Testis (tissue), 2 donors: ENCODE measurements at regions not wholly inside any gene's neighbourhood (a gene's known extent, or its start where the extent isn't known, plus 50 kb on each side); places are given as distances from the start of the nearest gene placed in this dataset.

Source experiments
- DNase-seq: peaks from one replicate; pipeline ENCODE4 v3.0.0-alpha.2; 2019
- H3K27ac ChIP-seq, 2 donors: fragments of 200-600 bp; sonication (generic); one replicate each; pipeline ENCODE4 v1.5.1; 2019
- H3K27me3 ChIP-seq: fragments of 200-600 bp; sonication (generic); one replicate; pipeline ENCODE4 v1.5.1; 2019
- H3K36me3 ChIP-seq: fragments of 200-600 bp; sonication (generic); one replicate; pipeline ENCODE4 v1.5.1; 2017; ENCODE audit warnings: low read depth; ENCODE audit errors: missing control alignments
- H3K4me1 ChIP-seq: fragments of 200-600 bp; sonication (generic); one replicate; pipeline ENCODE4 v1.5.1; 2019
- H3K4me3 ChIP-seq, 2 donors: fragments of 200-600 bp; sonication (generic); one replicate each; pipeline ENCODE4 v1.5.1; 2017 to 2019
- H3K9me3 ChIP-seq: fragments of 200-600 bp; sonication (generic); one replicate; pipeline ENCODE4 v1.5.1; 2017
- POLR2A ChIP-seq: fragments of 450-650 bp; IDR thresholded peaks from one replicate; pipeline ENCODE4 v1.6.1; 2017; ENCODE audit warnings: antibody characterized with exemption, mild to moderate bottlenecking, moderate library complexity
- WGBS, 2 donors: methylation state at CpG; one replicate each; pipeline ENCODE4 v1.1.5; 2018; 5-methylcytosine and 5-hydroxymethylcytosine counted together
- intact Hi-C: fragments of 100-400 bp; cut with DNase I; formaldehyde crosslinking; loops from one replicate; pipeline ENCODE4 v1.15.1; 2023; ENCODE audit warnings: low total_unique reads
- TF ChIP-seq, protein P1 (sequence below), 3 experiments: fragments of 450-650 bp in 2 of 3; fragments of 200-600 bp in 1 of 3; sonication (generic) in 1 of 3; IDR thresholded peaks; one replicate each; pipeline ENCODE4 v1.5.1; 2016 to 2019; ENCODE audit warnings: antibody characterized with exemption in 3 of 3, mild to moderate bottlenecking in 2 of 3, moderate library complexity in 1 of 3

DNA sequence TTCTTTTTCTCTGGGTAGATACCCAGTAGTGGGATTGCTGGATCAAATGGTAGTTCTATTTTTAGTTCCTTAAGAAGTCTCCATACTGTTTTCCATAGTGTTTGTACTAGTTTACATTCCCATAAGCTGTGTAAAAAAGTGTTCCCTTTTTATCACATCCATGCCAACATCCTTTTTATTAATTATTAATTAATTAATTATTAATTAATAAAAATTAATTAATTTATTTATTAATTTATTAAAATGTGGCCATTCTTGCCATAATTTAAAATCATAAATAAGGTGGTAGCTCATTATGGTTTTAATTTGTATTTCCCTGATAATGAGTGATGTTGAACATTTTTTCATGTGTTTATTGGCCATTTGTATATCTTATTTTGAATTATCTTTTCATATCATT lies 173.9 kb upstream of the FOXN2 start:
- intact Hi-C loops = no loop called here
- H3K9me3 ChIP-seq = no peaks in the 10 kb centered on the region

DNA sequence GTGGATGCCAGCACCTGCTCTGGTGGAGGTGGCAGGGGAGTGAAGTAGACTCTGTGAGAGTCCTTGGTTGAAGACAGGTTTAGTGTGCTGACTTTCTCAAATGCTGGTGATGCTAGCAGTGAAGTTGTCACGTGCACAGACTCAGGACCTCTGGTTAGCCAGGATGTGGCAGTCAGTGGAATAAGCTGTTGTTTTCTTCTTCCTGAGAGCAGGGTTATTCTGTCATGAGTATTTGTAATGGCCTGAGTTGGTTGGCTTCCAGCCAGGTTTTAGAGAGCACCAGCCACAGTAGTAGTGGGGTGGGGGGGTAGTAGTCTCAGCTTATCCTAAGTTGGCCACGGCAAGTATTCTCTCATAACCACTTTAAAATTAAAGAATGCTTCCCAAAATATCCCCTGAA lies 169.7 kb upstream of the FOXN2 start:
- H3K4me3 ChIP-seq = no peak overlapping the region
- no peak overlapping the region for H3K27ac ChIP-seq
- H3K4me1 ChIP-seq = no peaks in the 10 kb centered on the region
- DNase-seq = no peak
- no peak for TF ChIP-seq POLR2A
- TF ChIP-seq, protein P1, sequence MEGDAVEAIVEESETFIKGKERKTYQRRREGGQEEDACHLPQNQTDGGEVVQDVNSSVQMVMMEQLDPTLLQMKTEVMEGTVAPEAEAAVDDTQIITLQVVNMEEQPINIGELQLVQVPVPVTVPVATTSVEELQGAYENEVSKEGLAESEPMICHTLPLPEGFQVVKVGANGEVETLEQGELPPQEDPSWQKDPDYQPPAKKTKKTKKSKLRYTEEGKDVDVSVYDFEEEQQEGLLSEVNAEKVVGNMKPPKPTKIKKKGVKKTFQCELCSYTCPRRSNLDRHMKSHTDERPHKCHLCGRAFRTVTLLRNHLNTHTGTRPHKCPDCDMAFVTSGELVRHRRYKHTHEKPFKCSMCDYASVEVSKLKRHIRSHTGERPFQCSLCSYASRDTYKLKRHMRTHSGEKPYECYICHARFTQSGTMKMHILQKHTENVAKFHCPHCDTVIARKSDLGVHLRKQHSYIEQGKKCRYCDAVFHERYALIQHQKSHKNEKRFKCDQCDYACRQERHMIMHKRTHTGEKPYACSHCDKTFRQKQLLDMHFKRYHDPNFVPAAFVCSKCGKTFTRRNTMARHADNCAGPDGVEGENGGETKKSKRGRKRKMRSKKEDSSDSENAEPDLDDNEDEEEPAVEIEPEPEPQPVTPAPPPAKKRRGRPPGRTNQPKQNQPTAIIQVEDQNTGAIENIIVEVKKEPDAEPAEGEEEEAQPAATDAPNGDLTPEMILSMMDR (IDR thresholded peaks at IDR 0.05) = no peak
- H3K36me3 ChIP-seq = no peaks in the 10 kb centered on the region
- WGBS, 2 donors = 38 to 100% methylated on average over 1 to 2 of the region's 2 CpGs
- no peaks in the 10 kb centered on the region for H3K9me3 ChIP-seq
- H3K27me3 ChIP-seq = no peaks in the 10 kb centered on the region
- intact Hi-C loops = no loop called here

More for the DNA sequence above, 173.9 kb upstream of the FOXN2 start:
- TF ChIP-seq, protein P1 (IDR thresholded peaks at IDR 0.05) = no peak
- no peak for TF ChIP-seq POLR2A
- DNase-seq = no peak
- Histone ChIP-seq H3K27me3 (no peaks in the 10 kb centered on the region), H3K4me3 (no peak overlapping the region), H3K36me3 (no peaks in the 10 kb centered on the region), H3K27ac (no peak overlapping the region), H3K4me1 (no peaks in the 10 kb centered on the region)

DNA sequence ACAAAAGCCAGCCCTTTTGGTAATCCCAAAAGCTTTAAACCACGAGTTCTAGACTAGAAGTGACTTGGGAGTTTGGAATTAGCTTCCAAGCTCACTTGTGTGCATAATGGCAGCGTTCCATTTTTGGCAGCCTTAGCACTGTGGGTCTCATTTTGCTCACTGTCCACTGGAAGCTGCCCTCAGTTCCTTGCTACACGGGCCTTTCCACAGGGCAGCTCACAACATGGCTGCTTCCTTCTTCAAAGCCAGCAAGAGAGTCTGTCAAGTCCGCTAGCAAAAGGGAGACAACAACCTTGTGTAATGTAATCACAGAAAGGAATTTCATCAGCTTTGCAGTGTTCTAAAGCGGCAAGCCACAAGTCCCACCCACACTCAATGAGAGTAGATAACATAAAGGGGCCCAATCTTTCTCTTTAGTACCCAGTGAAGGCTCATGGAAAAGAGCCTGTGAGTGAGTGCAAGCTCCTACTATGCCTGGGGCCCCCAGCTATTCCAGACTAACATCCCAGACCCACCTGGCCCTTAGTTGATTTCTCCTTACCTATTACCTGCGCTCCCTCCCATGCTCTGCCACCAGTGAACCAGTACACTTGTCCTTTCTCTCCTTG lies 168.5 kb upstream of the FOXN2 start:
- DNase-seq = no peak
- Histone ChIP-seq H3K4me1 (no peaks in the 10 kb centered on the region), H3K36me3 (no peaks in the 10 kb centered on the region), H3K27ac (no peak overlapping the region), H3K27me3 (no peaks in the 10 kb centered on the region), H3K4me3 (no peak overlapping the region), H3K9me3 (no peaks in the 10 kb centered on the region)
- 75 to 88% methylated on average over 6 of the region's 6 CpGs for WGBS, 2 donors
- intact Hi-C loops = no loop called here
- no peak for TF ChIP-seq POLR2A
- TF ChIP-seq, protein P1 (IDR thresholded peaks at IDR 0.05) = no peak

DNA sequence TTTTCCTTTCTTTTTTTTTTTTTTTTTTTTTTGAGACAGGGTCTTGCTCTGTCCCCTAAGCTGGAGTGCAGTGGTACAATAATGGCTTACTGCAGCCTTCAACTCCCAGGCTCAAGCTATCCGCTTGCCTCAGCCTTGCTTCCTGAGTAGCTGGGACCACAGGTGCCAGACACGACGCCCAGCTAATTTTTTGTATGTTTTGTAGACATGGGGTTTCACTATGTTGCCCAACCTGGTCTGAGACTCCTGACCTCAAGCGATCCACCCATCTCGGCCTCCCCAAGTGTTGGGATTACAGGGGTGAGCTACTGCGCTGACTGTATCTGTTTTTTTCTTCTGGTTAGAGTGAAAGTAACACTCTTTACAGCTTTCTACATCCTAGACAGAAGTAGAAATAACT lies 167.9 kb upstream of the FOXN2 start:
- Histone ChIP-seq H3K9me3 (no peaks in the 10 kb centered on the region), H3K36me3 (no peaks in the 10 kb centered on the region), H3K27ac (no peak overlapping the region), H3K27me3 (no peaks in the 10 kb centered on the region), H3K4me1 (no peaks in the 10 kb centered on the region), H3K4me3 (no peak overlapping the region)
- DNase-seq = no peak
- TF ChIP-seq, protein P1 (IDR thresholded peaks at IDR 0.05) = no peak
- TF ChIP-seq POLR2A = no peak
- intact Hi-C loops = no loop called here
- 91 to 99% methylated on average over 6 of the region's 6 CpGs for WGBS, 2 donors

DNA sequence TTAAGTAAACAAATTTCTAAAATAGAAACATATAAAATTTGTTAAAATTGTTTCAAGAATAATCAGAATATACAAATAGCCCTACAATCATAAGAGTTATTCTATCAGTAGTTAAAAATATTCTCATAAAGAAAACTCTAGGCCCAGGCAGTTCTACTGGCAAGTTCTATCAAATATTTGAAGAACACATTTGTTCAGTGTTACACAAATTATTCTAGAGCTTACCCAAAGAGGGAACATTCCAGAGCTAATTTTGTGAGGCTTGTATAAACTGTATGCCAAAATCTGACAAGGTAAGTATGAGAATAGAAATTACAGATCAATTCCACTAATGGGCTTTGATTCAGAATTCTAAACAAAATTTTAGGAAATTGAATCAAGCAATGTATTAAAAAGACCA lies 166.8 kb upstream of the FOXN2 start:
- no peak for DNase-seq
- no peaks in the 10 kb centered on the region for H3K9me3 ChIP-seq
- intact Hi-C loops = no loop called here
- H3K4me3 ChIP-seq = no peak overlapping the region
- H3K36me3 ChIP-seq = no peaks in the 10 kb centered on the region
- no peaks in the 10 kb centered on the region for H3K4me1 ChIP-seq
- H3K27ac ChIP-seq = no peak overlapping the region
- H3K27me3 ChIP-seq = no peaks in the 10 kb centered on the region
- TF ChIP-seq POLR2A = no peak
- TF ChIP-seq, protein P1 (IDR thresholded peaks at IDR 0.05) = no peak
